H9 (cell line): ENCODE measurements at regions not wholly inside any gene's neighbourhood (a gene's known extent, or its start where the extent isn't known, plus 50 kb on each side); places are given as distances from the start of the nearest gene placed in this dataset.

Source experiments
- DNase-seq: peaks from one replicate; pipeline ENCODE4 v3.0.0-alpha.2; 2017
- H2AFZ ChIP-seq: one replicate; pipeline ENCODE4 v1.6.1; 2013; ENCODE audit warnings: mild to moderate bottlenecking, low read length, control low read depth, moderate library complexity
- H2AK5ac ChIP-seq: 2 replicates; pipeline ENCODE4 v1.6.1; 2013; ENCODE audit warnings: low read length, control low read depth, mixed read lengths; ENCODE audit not compliant: insufficient read length
- H2BK120ac ChIP-seq: one replicate; pipeline ENCODE4 v1.6.1; 2013; ENCODE audit warnings: low read depth, mild to moderate bottlenecking, low read length, control low read depth, inconsistent platforms; ENCODE audit not compliant: poor library complexity, severe bottlenecking
- H2BK12ac ChIP-seq: 2 replicates; pipeline ENCODE4 v1.6.1; 2013; ENCODE audit warnings: low read length, control low read depth, mixed read lengths, low read depth; ENCODE audit not compliant: insufficient read length
- H2BK15ac ChIP-seq: 2 replicates; pipeline ENCODE4 v1.6.1; 2013; ENCODE audit warnings: low read depth, low read length, control low read depth
- H2BK20ac ChIP-seq: one replicate; pipeline ENCODE4 v1.6.1; 2013; ENCODE audit warnings: low read depth, mild to moderate bottlenecking, low read length, control low read depth, inconsistent platforms; ENCODE audit not compliant: poor library complexity, severe bottlenecking
- H2BK5ac ChIP-seq: 2 replicates; pipeline ENCODE4 v1.6.1; 2013; ENCODE audit warnings: low read length, control low read depth, mixed read lengths; ENCODE audit not compliant: insufficient read length
- H3K14ac ChIP-seq: 2 replicates; pipeline ENCODE4 v1.6.1; 2013; ENCODE audit warnings: low read length, control low read depth; ENCODE audit not compliant: insufficient read depth
- H3K18ac ChIP-seq: 2 replicates; pipeline ENCODE4 v1.6.1; 2013; ENCODE audit warnings: low read depth, mild to moderate bottlenecking, mixed read lengths, low read length, control low read depth; ENCODE audit not compliant: insufficient read length
- H3K23ac ChIP-seq: 2 replicates; pipeline ENCODE4 v1.6.1; 2013; ENCODE audit warnings: low read length, control low read depth, mixed read lengths, low read depth; ENCODE audit not compliant: insufficient read length
- H3K23me2 ChIP-seq: 2 replicates; pipeline ENCODE4 v1.6.1; 2013; ENCODE audit warnings: low read depth, mild to moderate bottlenecking, mixed read lengths, low read length, control low read depth; ENCODE audit not compliant: insufficient read length, poor library complexity, severe bottlenecking
- H3K27ac ChIP-seq: 2 replicates; pipeline ENCODE4 v1.5.1; 2013; ENCODE audit warnings: low read length, control low read depth, mixed read lengths, low read depth; ENCODE audit not compliant: insufficient read length
- H3K27me3 ChIP-seq: 2 replicates; pipeline ENCODE4 v1.6.1; 2013; ENCODE audit warnings: low read length, control low read depth, inconsistent platforms; ENCODE audit not compliant: insufficient read depth
- H3K4ac ChIP-seq: 2 replicates; pipeline ENCODE4 v1.6.1; 2013; ENCODE audit warnings: low read depth, mild to moderate bottlenecking, control low read depth, inconsistent platforms, low read length, moderate library complexity
- H3K4me1 ChIP-seq: 2 replicates; pipeline ENCODE4 v1.6.1; 2013; ENCODE audit warnings: low read length, control low read depth, inconsistent platforms; ENCODE audit not compliant: insufficient read depth
- H3K4me2 ChIP-seq: 2 replicates; pipeline ENCODE4 v1.6.1; 2013; ENCODE audit warnings: low read length, control low read depth, mixed read lengths; ENCODE audit not compliant: insufficient read length, insufficient read depth
- H3K56ac ChIP-seq: 2 replicates; pipeline ENCODE4 v1.6.1; 2013; ENCODE audit warnings: low read depth, mild to moderate bottlenecking, mixed read lengths, low read length, control low read depth; ENCODE audit not compliant: insufficient read length
- H3K79me1 ChIP-seq: 2 replicates; pipeline ENCODE4 v1.6.1; 2013; ENCODE audit warnings: low read depth, mild to moderate bottlenecking, moderate library complexity, low read length, control low read depth, inconsistent platforms; ENCODE audit not compliant: insufficient read depth, poor library complexity, severe bottlenecking
- H3K79me2 ChIP-seq: 2 replicates; pipeline ENCODE4 v1.6.1; 2013; ENCODE audit warnings: low read length, control low read depth, inconsistent platforms; ENCODE audit not compliant: insufficient read depth
- H3K9ac ChIP-seq: 2 replicates; pipeline ENCODE4 v1.6.1; 2013; ENCODE audit warnings: low read length, control low read depth, mixed read lengths; ENCODE audit not compliant: insufficient read length; ENCODE audit errors: extremely low read depth
- H3K9me3 ChIP-seq: one replicate; pipeline ENCODE4 v1.6.1; 2013; ENCODE audit warnings: low read depth, low read length, inconsistent platforms; ENCODE audit not compliant: control insufficient read depth
- H3T11ph ChIP-seq: one replicate; pipeline ENCODE4 v1.6.1; 2013; ENCODE audit warnings: mild to moderate bottlenecking, low read length, control low read depth, inconsistent platforms
- H4K20me1 ChIP-seq: one replicate; pipeline ENCODE4 v1.6.1; 2013; ENCODE audit not compliant: control insufficient read depth, insufficient read length, insufficient read depth
- H4K5ac ChIP-seq: 2 replicates; pipeline ENCODE4 v1.6.1; 2013; ENCODE audit warnings: low read depth, mild to moderate bottlenecking, mixed read lengths, low read length, control low read depth; ENCODE audit not compliant: insufficient read length
- H4K8ac ChIP-seq: replicated peaks from 2 replicates; pipeline ENCODE4 v1.6.1; 2013; ENCODE audit warnings: low read length, control low read depth, mixed read lengths, low read depth; ENCODE audit not compliant: insufficient read length
- H4K91ac ChIP-seq: 2 replicates; pipeline ENCODE4 v1.6.1; 2013; ENCODE audit warnings: low read depth, mild to moderate bottlenecking, moderate library complexity, mixed read lengths, low read length, control low read depth; ENCODE audit not compliant: insufficient read length
- H3K27ac Mint-ChIP-seq, 3 experiments: 2 replicates in 2 of 3; 3 replicates in 1 of 3; pipeline ENCODE4 v1.8.0; 2020 to 2021; ENCODE audit warnings: mixed read lengths in 3 of 3, mild to moderate bottlenecking in 1 of 3, moderate library complexity in 1 of 3
- H3K27me3 Mint-ChIP-seq: 2 replicates; pipeline ENCODE4 v1.8.0; 2021; ENCODE audit warnings: low read depth, mild to moderate bottlenecking, moderate library complexity, mixed read lengths
- H3K36me3 Mint-ChIP-seq, 3 experiments: 2 replicates in 2 of 3; 3 replicates in 1 of 3; pipeline ENCODE4 v1.8.0; 2020 to 2021; ENCODE audit warnings: low read depth in 3 of 3, mixed read lengths in 3 of 3; ENCODE audit not compliant: insufficient read depth in 1 of 3
- H3K4me1 Mint-ChIP-seq, 2 experiments: 2 replicates each; pipeline ENCODE4 v1.8.0; 2020; ENCODE audit warnings: mixed read lengths in 2 of 2
- H3K4me3 Mint-ChIP-seq, 2 experiments: 2 replicates in 1 of 2; 3 replicates in 1 of 2; pipeline ENCODE4 v1.8.0; 2020 to 2021; ENCODE audit warnings: mild to moderate bottlenecking in 2 of 2, mixed read lengths in 2 of 2, moderate library complexity in 1 of 2
- H3K9me3 Mint-ChIP-seq, 2 experiments: 2 replicates in 1 of 2; 3 replicates in 1 of 2; pipeline ENCODE4 v1.8.0; 2020; ENCODE audit warnings: mild to moderate bottlenecking in 2 of 2, mixed read lengths in 2 of 2, moderate library complexity in 1 of 2
- WGBS: extraction: QIAGEN DNeasy Blood & Tissue Kit; methylation state at CpG from one replicate; pipeline ENCODE4 v1.1.7; 2013; ENCODE audit warnings: missing lambda C conversion rate, low lambda C conversion rate, mixed read lengths; ENCODE audit not compliant: insufficient read length; ENCODE audit errors: extremely low coverage; 5-methylcytosine and 5-hydroxymethylcytosine counted together
- TF ChIP-seq, protein P1 (sequence below): fragments of 200-600 bp; sonication (generic); conservative IDR thresholded peaks from 3 replicates; pipeline ENCODE4 v1.8.0; 2021; ENCODE audit warnings: antibody characterized with exemption, mild to moderate bottlenecking

DNA sequence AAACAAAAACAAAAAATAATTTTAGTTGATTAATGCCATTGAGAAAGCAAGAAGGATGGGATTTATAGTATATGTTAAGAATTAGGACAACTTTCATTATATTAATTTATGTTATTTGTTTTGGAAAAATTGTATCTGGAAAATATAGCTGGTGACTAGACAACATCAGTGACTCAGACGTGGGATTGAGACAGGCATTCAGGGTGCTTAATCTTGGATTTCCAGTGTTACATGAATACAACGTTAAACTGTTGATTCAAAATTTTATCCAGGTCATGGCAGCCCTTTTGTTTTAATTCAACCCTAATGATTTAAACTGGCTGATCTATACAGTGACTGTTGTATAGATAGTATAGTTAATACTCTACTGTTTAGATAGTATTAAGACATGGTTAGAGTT, 827.1 kb upstream of the B3GALT2 start:
- no peaks in the 10 kb centered on the region for H3K23me2 ChIP-seq
- no peak overlapping the region for H4K8ac ChIP-seq
- no peak overlapping the region for H3K27ac ChIP-seq
- no peak overlapping the region for H2AFZ ChIP-seq
- no peaks in the 10 kb centered on the region for H3K4me1 ChIP-seq
- DNase-seq = no peak
- Mint-ChIP-seq H3K4me1 (no peaks in the 10 kb centered on the region), H3K27me3 (no peaks in the 10 kb centered on the region), H3K4me3 (no peak overlapping the region), H3K9me3 (peaks cover 3 to 8% of the 10 kb centered on the region in 2 experiments; a peak in 4 of 5 replicates), H3K27ac (no peak overlapping the region), H3K36me3 (peaks cover 2 to 6% (median 5%) of the 10 kb centered on the region in 3 experiments; a peak in 4 of 7 replicates)
- H3K56ac ChIP-seq = no peak overlapping the region
- no peaks in the 10 kb centered on the region for H3K27me3 ChIP-seq
- H3K4me2 ChIP-seq = no peak overlapping the region
- H3K79me2 ChIP-seq = no peaks in the 10 kb centered on the region
- no peak overlapping the region for H2BK20ac ChIP-seq
- H3K9me3 ChIP-seq = no peaks in the 10 kb centered on the region
- no peak overlapping the region for H2BK12ac ChIP-seq
- no peak overlapping the region for H3K23ac ChIP-seq
- H4K91ac ChIP-seq = no peak overlapping the region
- H4K5ac ChIP-seq = no peak overlapping the region
- H3K79me1 ChIP-seq = no peaks in the 10 kb centered on the region
- no CpG with 5 or more reads among the region's 2 CpGs for WGBS
- no peak overlapping the region for H2BK5ac ChIP-seq
- no peaks in the 10 kb centered on the region for H4K20me1 ChIP-seq
- H2AK5ac ChIP-seq = no peak overlapping the region
- H3K18ac ChIP-seq = no peak overlapping the region
- no peak overlapping the region for H2BK120ac ChIP-seq
- no peak overlapping the region for H3K4ac ChIP-seq
- H3K14ac ChIP-seq = no peak overlapping the region
- H2BK15ac ChIP-seq = no peak overlapping the region
- TF ChIP-seq, protein P1, sequence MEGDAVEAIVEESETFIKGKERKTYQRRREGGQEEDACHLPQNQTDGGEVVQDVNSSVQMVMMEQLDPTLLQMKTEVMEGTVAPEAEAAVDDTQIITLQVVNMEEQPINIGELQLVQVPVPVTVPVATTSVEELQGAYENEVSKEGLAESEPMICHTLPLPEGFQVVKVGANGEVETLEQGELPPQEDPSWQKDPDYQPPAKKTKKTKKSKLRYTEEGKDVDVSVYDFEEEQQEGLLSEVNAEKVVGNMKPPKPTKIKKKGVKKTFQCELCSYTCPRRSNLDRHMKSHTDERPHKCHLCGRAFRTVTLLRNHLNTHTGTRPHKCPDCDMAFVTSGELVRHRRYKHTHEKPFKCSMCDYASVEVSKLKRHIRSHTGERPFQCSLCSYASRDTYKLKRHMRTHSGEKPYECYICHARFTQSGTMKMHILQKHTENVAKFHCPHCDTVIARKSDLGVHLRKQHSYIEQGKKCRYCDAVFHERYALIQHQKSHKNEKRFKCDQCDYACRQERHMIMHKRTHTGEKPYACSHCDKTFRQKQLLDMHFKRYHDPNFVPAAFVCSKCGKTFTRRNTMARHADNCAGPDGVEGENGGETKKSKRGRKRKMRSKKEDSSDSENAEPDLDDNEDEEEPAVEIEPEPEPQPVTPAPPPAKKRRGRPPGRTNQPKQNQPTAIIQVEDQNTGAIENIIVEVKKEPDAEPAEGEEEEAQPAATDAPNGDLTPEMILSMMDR = no peak
- no peak overlapping the region for H3T11ph ChIP-seq
- no peak overlapping the region for H3K9ac ChIP-seq
